OCI-LY1 (cell line): ENCODE measurements at regions not wholly inside any gene's neighbourhood (a gene's known extent, or its start where the extent isn't known, plus 50 kb on each side); places are given as distances from the start of the nearest gene placed in this dataset.

Source experiments
- EZH2 ChIP-seq: fragments of 200-600 bp; sonication (generic), shearing (Covaris generic); IDR thresholded peaks from 2 replicates; pipeline ENCODE4 v1.8.0; 2017; ENCODE audit warnings: borderline replicate concordance, mixed run types, mild to moderate bottlenecking, antibody characterized with exemption, low read length, moderate library complexity, mixed read lengths
- TF ChIP-seq, protein P1 (sequence below): fragments of 200-600 bp; sonication (generic), shearing (Covaris generic); IDR thresholded peaks from 2 replicates; pipeline ENCODE4 v1.5.1; 2017; ENCODE audit warnings: mild to moderate bottlenecking, antibody characterized with exemption, low read length, moderate library complexity, mixed read lengths

DNA sequence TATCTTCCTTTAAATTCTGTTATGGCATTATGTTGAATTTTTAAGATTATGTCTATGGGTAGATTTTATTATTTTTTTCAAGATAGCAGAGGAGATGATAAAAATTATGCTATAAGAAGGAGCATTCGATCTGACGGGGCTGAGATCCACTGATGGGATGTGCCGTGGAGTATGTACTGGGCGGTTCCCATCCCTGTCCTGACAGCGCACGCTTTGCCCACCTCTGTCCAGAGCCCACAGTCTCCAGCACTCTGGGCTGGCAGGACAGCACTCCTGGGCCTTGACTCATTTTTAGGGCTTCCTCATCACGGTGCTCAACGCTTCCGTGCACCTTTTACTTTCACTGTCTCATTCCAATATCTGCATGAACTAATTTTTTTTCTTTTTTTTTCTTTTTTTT is 235.5 kb downstream of the TEX29 start:
- TF ChIP-seq, protein P1, sequence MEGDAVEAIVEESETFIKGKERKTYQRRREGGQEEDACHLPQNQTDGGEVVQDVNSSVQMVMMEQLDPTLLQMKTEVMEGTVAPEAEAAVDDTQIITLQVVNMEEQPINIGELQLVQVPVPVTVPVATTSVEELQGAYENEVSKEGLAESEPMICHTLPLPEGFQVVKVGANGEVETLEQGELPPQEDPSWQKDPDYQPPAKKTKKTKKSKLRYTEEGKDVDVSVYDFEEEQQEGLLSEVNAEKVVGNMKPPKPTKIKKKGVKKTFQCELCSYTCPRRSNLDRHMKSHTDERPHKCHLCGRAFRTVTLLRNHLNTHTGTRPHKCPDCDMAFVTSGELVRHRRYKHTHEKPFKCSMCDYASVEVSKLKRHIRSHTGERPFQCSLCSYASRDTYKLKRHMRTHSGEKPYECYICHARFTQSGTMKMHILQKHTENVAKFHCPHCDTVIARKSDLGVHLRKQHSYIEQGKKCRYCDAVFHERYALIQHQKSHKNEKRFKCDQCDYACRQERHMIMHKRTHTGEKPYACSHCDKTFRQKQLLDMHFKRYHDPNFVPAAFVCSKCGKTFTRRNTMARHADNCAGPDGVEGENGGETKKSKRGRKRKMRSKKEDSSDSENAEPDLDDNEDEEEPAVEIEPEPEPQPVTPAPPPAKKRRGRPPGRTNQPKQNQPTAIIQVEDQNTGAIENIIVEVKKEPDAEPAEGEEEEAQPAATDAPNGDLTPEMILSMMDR: no peak
- no peak for TF ChIP-seq EZH2
